Sigmoid colon (tissue), 6 donors: ENCODE measurements at regions not wholly inside any gene's neighbourhood (a gene's known extent, or its start where the extent isn't known, plus 50 kb on each side); places are given as distances from the start of the nearest gene placed in this dataset.

Experiments
- DNase-seq: peaks from one replicate; pipeline ENCODE4 v3.0.0-alpha.2; 2019
- H3K27ac ChIP-seq, 4 donors: fragments of 200-600 bp; sonication (generic); one replicate each; pipeline ENCODE4 v1.5.1; 2016 to 2019; ENCODE audit warnings: mild to moderate bottlenecking in 1 of 4
- H3K27me3 ChIP-seq, 3 donors: fragments of 200-600 bp; sonication (generic); one replicate each; pipeline ENCODE4 v1.5.1; 2019; ENCODE audit warnings: mild to moderate bottlenecking in 1 of 3
- H3K36me3 ChIP-seq, 4 donors: fragments of 200-600 bp; sonication (generic); one replicate each; pipeline ENCODE4 v1.5.1; 2016 to 2019
- H3K4me1 ChIP-seq, 4 donors: fragments of 200-600 bp; sonication (generic); one replicate each; pipeline ENCODE4 v1.5.1; 2017 to 2019
- H3K4me3 ChIP-seq, 4 donors: fragments of 200-600 bp; sonication (generic); one replicate each; pipeline ENCODE4 v1.5.1; 2017 to 2019; ENCODE audit warnings: mild to moderate bottlenecking in 2 of 4, moderate library complexity in 1 of 4
- H3K9me3 ChIP-seq, 4 donors: fragments of 200-600 bp in 3 of 4; sonication (generic) in 3 of 4; one replicate each; pipeline versions ENCODE4 v1.5.1 to v1.6.1; 2013 to 2019
- EP300 ChIP-seq, 4 donors: sonication (generic); formaldehyde crosslinking; IDR thresholded peaks; one replicate each; pipeline ENCODE4 v1.6.1; 2017; ENCODE audit warnings: antibody characterized with exemption in 4 of 4
- POLR2A ChIP-seq, 2 donors: fragments of 450-650 bp; IDR thresholded peaks; one replicate each; pipeline ENCODE4 v1.6.1; 2016; ENCODE audit warnings: antibody characterized with exemption in 2 of 2, mild to moderate bottlenecking in 2 of 2, moderate library complexity in 2 of 2
- POLR2AphosphoS5 ChIP-seq, 4 donors: sonication (generic); formaldehyde crosslinking; IDR thresholded peaks; one replicate each; pipeline ENCODE4 v1.6.1; 2017; ENCODE audit warnings: antibody characterized with exemption in 4 of 4
- WGBS, 2 donors: extraction: QIAGEN DNeasy Blood & Tissue Kit; methylation state at CpG; one replicate each; pipeline ENCODE4 v1.1.7; 2013; 5-methylcytosine and 5-hydroxymethylcytosine counted together
- intact Hi-C: fragments of 100-400 bp; cut with DNase I; formaldehyde crosslinking; loops from one replicate; pipeline ENCODE4 v1.15.1; 2023
- TF ChIP-seq, protein P1 (sequence below), 4 experiments: fragments of 450-650 bp in 3 of 4; fragments of 200-600 bp in 1 of 4; IDR thresholded peaks; one replicate each; pipeline ENCODE4 v1.5.1; 2016 to 2019; ENCODE audit warnings: antibody characterized with exemption in 4 of 4, mild to moderate bottlenecking in 3 of 4, moderate library complexity in 2 of 4
- donor health status: healthy with polysubstance abuse.
- donor health status: healthy.

DNA sequence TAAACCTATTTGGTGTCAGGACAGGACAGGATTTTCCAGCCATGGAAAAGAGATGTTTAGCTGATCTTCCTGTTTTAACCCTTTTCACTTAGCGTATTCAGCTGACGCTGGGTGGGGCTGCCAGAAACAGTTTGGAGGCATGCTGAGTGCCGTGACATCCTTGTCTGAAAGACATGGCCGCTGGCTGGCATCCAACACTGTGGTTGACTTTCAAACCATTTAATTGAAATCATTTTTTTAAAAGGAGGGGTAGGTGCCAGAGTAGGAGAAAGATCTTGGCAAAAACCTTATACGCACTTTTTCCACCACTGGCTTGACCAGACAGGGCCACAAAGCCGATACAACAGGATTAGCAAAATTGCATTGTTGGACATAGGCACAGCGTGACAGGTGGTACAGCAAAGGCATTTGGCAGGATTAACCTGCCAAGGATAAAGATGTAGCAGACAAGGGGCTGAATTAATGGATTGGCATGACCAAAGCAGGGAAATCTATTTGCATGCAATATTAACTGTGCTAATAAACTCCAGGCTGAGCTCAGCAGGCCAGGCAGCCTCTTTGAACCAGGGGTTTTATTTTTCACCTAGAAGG lies 131.8 kb upstream of the TOPAZ1 start:
- H3K27ac ChIP-seq = no peak overlapping the region
- H3K27me3 ChIP-seq = peaks cover 0 to 3% (median 0%) of the 10 kb centered on the region in 3 donors
- intact Hi-C loops = no loop called here
- 88 to 93% methylated on average over 7 of the region's 7 CpGs for WGBS, 2 donors
- H3K4me1 ChIP-seq = no peaks in the 10 kb centered on the region
- no peaks in the 10 kb centered on the region for H3K9me3 ChIP-seq
- TF ChIP-seq POLR2A (IDR thresholded peaks at IDR 0.05) = no peak
- TF ChIP-seq EP300 (IDR thresholded peaks at IDR 0.05) = no peak
- TF ChIP-seq, protein P1, sequence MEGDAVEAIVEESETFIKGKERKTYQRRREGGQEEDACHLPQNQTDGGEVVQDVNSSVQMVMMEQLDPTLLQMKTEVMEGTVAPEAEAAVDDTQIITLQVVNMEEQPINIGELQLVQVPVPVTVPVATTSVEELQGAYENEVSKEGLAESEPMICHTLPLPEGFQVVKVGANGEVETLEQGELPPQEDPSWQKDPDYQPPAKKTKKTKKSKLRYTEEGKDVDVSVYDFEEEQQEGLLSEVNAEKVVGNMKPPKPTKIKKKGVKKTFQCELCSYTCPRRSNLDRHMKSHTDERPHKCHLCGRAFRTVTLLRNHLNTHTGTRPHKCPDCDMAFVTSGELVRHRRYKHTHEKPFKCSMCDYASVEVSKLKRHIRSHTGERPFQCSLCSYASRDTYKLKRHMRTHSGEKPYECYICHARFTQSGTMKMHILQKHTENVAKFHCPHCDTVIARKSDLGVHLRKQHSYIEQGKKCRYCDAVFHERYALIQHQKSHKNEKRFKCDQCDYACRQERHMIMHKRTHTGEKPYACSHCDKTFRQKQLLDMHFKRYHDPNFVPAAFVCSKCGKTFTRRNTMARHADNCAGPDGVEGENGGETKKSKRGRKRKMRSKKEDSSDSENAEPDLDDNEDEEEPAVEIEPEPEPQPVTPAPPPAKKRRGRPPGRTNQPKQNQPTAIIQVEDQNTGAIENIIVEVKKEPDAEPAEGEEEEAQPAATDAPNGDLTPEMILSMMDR (IDR thresholded peaks at IDR 0.05) = no peak
- no peak for TF ChIP-seq POLR2AphosphoS5 (IDR thresholded peaks at IDR 0.05)
- no peak for DNase-seq
- no peaks in the 10 kb centered on the region for H3K36me3 ChIP-seq
- no peak overlapping the region for H3K4me3 ChIP-seq

DNA sequence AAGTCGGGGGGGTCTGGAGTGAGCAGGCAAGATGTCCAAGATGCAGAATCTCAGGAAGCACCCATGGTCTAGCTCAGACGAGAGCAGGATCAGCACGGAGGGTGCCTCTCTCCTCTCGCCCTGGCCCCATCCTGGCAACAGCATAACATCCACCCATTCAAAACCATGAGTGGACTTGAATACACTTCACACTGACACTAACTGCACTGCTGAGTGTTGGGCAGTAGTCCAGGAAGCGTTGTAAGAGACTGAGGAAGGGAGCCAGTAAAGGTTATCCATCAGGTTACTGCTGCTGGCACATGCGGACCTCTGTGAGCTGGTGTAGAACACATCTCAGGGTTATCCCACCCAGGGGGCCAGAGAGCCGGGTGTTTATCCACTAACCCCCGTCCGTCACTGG lies 131.0 kb upstream of the TOPAZ1 start:
- WGBS, 2 donors = 82 to 83% methylated on average over 9 of the region's 9 CpGs
- DNase-seq = no peak
- TF ChIP-seq, protein P1 (IDR thresholded peaks at IDR 0.05) = no peak
- no peak for TF ChIP-seq EP300 (IDR thresholded peaks at IDR 0.05)
- no peak for TF ChIP-seq POLR2A (IDR thresholded peaks at IDR 0.05)
- no peak for TF ChIP-seq POLR2AphosphoS5 (IDR thresholded peaks at IDR 0.05)
- no peak overlapping the region for H3K27ac ChIP-seq
- H3K36me3 ChIP-seq = no peaks in the 10 kb centered on the region
- H3K4me3 ChIP-seq = no peak overlapping the region
- H3K9me3 ChIP-seq = no peaks in the 10 kb centered on the region
- H3K4me1 ChIP-seq = no peaks in the 10 kb centered on the region
- intact Hi-C loops = no loop called here
- H3K27me3 ChIP-seq = peaks cover 0 to 3% (median 0%) of the 10 kb centered on the region in 3 donors

DNA sequence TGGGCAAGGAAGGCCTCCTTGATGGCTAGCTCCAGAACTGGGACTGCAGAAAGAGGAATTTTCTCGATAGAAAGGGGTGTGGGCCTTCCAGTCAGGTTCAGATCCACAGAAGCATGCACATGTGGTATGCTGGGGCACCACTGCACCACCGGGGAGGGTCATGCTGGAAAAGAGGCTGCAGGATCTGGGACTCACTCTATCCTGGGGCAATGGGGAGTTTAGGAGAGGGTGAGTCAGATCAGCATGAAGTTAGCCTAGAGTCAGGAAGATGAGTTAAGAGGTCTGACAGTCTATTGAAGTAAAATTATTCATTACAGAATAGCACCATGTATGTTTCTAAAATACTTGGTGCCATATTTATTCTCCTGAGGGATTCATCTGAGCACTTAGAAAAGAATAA lies 130.2 kb upstream of the TOPAZ1 start:
- intact Hi-C loops = no loop called here
- Histone ChIP-seq H3K4me3 (no peak overlapping the region), H3K27ac (no peak overlapping the region), H3K9me3 (no peaks in the 10 kb centered on the region), H3K36me3 (no peaks in the 10 kb centered on the region), H3K27me3 (peaks cover 0 to 3% (median 0%) of the 10 kb centered on the region in 3 donors), H3K4me1 (no peaks in the 10 kb centered on the region)
- no peak for DNase-seq
- TF ChIP-seq, protein P1 (IDR thresholded peaks at IDR 0.05) = no peak
- no peak for TF ChIP-seq POLR2AphosphoS5 (IDR thresholded peaks at IDR 0.05)
- TF ChIP-seq POLR2A (IDR thresholded peaks at IDR 0.05) = no peak
- TF ChIP-seq EP300 (IDR thresholded peaks at IDR 0.05) = no peak
- 82 to 85% methylated on average over 2 of the region's 2 CpGs for WGBS, 2 donors

DNA sequence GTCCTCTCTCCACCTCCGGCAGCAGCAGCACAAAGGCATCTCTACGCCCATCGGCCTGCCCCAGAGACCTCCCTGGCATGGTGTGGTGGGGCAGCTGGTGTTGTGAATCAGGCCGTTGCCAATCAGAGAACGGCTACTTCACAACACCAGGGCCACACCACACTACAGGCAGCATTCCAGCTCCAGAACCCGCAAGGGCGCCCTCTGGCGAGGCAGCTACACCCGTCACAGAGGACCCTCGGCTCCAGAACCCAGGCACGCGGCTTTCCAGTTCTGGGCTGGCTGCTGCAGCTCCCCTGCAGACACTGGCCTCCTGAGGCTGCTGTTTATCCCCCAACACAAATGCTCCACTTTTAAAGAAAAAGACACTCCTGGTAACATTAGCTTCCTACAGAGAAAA lies 127.5 kb upstream of the TOPAZ1 start:
- Histone ChIP-seq H3K27me3 (peaks cover 0 to 3% (median 0%) of the 10 kb centered on the region in 3 donors), H3K36me3 (no peaks in the 10 kb centered on the region), H3K4me3 (no peak overlapping the region), H3K4me1 (no peaks in the 10 kb centered on the region), H3K27ac (no peak overlapping the region), H3K9me3 (no peaks in the 10 kb centered on the region)
- 23 to 36% methylated on average over 12 of the region's 12 CpGs for WGBS, 2 donors
- intact Hi-C loops = no loop called here
- TF ChIP-seq, protein P1 (IDR thresholded peaks at IDR 0.05) = no peak
- TF ChIP-seq POLR2A (IDR thresholded peaks at IDR 0.05) (no peak), EP300 (IDR thresholded peaks at IDR 0.05) (no peak), POLR2AphosphoS5 (IDR thresholded peaks at IDR 0.05) (no peak)
- no peak for DNase-seq

DNA sequence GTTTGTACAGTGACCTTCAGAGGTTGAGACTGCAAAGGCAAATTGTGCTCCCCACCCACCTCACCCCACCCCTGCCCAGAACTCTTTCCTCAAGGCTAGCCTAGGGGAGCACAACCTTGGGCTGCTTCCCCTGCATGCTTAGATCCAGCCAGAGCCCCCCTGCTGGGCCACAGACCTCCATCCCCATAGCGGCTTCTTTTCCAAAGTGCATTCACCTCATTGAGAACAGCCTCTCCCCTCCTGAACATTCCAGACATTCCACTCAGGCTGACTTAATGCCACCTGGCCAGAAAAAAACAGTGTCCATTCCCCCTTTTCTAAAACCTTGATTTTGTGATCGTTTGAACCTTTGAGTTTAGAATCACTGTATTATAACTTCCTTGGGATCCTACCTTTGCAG lies 124.4 kb upstream of the TOPAZ1 start:
- TF ChIP-seq EP300 (IDR thresholded peaks at IDR 0.05) (no peak), POLR2A (IDR thresholded peaks at IDR 0.05) (no peak), POLR2AphosphoS5 (IDR thresholded peaks at IDR 0.05) (no peak)
- TF ChIP-seq, protein P1 (IDR thresholded peaks at IDR 0.05) = no peak
- intact Hi-C loops = no loop called here
- Histone ChIP-seq H3K4me1 (no peaks in the 10 kb centered on the region), H3K4me3 (no peak overlapping the region), H3K27me3 (peaks cover 0 to 3% (median 0%) of the 10 kb centered on the region in 3 donors), H3K9me3 (no peaks in the 10 kb centered on the region), H3K36me3 (no peaks in the 10 kb centered on the region), H3K27ac (no peak overlapping the region)
- 32 to 66% methylated on average over 2 of the region's 2 CpGs for WGBS, 2 donors
- DNase-seq = no peak
